GM23248 (cell line): ENCODE measurements at regions not wholly inside any gene's neighbourhood (a gene's known extent, or its start where the extent isn't known, plus 50 kb on each side); places are given as distances from the start of the nearest gene placed in this dataset.

Experiments used
- EZH2 ChIP-seq: fragments of 200-600 bp; sonication (generic); IDR thresholded peaks from 2 replicates; pipeline ENCODE4 v1.6.1; 2018; ENCODE audit warnings: antibody characterized with exemption, mild to moderate bottlenecking; ENCODE audit not compliant: insufficient read depth, poor library complexity, severe bottlenecking
- EZH2phosphoT487 ChIP-seq: fragments of 200-600 bp; sonication (generic); IDR thresholded peaks from 2 replicates; pipeline ENCODE4 v1.6.1; 2018; ENCODE audit warnings: antibody characterized with exemption, moderate library complexity, mild to moderate bottlenecking, low read depth; ENCODE audit not compliant: insufficient read depth

- TF ChIP-seq EZH2 (no peak), EZH2phosphoT487 (no peak)
Observed at GRCh38 chr16:73433731-73434307, 385.9 kb upstream of the ZFHX3 start.
